ENCODE measurements at regions not wholly inside any gene's neighbourhood (a gene's known extent, or its start where the extent isn't known, plus 50 kb on each side); places are given as distances from the start of the nearest gene placed in this dataset.

- DNase-seq (no peak), ATAC-seq (no peak)
- no peak overlapping the region for H3K27ac ChIP-seq
- H3K27me3 ChIP-seq, result no peaks in the 10 kb centered on the region
- H3K4me1 ChIP-seq, result no peaks in the 10 kb centered on the region
- H3K4me3 ChIP-seq, result no peak overlapping the region
- intact Hi-C loops (cut with DNase I), result no loop called here
- H3K9me3 ChIP-seq, result no peaks in the 10 kb centered on the region
- TF ChIP-seq, protein P1, sequence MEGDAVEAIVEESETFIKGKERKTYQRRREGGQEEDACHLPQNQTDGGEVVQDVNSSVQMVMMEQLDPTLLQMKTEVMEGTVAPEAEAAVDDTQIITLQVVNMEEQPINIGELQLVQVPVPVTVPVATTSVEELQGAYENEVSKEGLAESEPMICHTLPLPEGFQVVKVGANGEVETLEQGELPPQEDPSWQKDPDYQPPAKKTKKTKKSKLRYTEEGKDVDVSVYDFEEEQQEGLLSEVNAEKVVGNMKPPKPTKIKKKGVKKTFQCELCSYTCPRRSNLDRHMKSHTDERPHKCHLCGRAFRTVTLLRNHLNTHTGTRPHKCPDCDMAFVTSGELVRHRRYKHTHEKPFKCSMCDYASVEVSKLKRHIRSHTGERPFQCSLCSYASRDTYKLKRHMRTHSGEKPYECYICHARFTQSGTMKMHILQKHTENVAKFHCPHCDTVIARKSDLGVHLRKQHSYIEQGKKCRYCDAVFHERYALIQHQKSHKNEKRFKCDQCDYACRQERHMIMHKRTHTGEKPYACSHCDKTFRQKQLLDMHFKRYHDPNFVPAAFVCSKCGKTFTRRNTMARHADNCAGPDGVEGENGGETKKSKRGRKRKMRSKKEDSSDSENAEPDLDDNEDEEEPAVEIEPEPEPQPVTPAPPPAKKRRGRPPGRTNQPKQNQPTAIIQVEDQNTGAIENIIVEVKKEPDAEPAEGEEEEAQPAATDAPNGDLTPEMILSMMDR (IDR thresholded peaks at IDR 0.05), result no peak
- no peak for TF ChIP-seq POLR2A (IDR thresholded peaks at IDR 0.05)
- H3K36me3 ChIP-seq (replicated peaks in 1 of 2; ENCODE audit: insufficient read depth in 1 of 2, low read depth in 2 of 2), result no peaks in the 10 kb centered on the region
- WGBS, 2 donors, result 83 to 84% methylated on average over 2 of the region's 2 CpGs
Observed at GRCh38 chr4:170227928-170228327, 138.2 kb upstream of the AADAT start.

DNA sequence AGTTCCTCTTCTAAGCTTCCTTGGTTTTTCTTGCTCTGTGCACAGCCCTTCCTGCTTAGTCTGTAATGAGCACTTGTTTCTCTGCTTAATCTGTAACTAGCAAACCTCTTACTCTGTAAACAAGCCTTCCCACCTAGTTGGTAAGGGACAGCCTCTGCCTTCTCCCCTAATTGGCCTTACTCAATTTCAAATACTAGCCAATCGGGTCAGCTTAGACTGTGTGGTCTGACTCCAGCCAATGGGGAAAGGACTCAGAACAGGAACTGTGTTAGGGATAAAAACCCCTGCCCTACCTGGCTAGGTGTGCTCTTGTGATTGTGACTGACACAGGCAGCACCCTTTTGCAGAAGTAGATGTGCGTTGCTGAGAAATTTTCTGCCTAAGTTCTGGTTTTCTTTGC lies 136.5 kb upstream of the AADAT start:
- no peaks in the 10 kb centered on the region for H3K27me3 ChIP-seq
- ATAC-seq (no peak), DNase-seq (peak in 2 of 4 donors; percentile 2 to 9)
- intact Hi-C loops (cut with DNase I), result no loop called here
- no peak overlapping the region for H3K4me3 ChIP-seq
- 49 to 57% methylated on average over 1 to 2 of the region's 2 CpGs for WGBS, 2 donors
- no peaks in the 10 kb centered on the region for H3K9me3 ChIP-seq
- H3K4me1 ChIP-seq, result no peaks in the 10 kb centered on the region
- no peak overlapping the region for H3K27ac ChIP-seq
- TF ChIP-seq, protein P1 (IDR thresholded peaks at IDR 0.05), result no peak
- peak in 1 of 3 donors; percentile 16 for TF ChIP-seq POLR2A (IDR thresholded peaks at IDR 0.05)
- H3K36me3 ChIP-seq (replicated peaks in 1 of 2; ENCODE audit: insufficient read depth in 1 of 2, low read depth in 2 of 2), result no peaks in the 10 kb centered on the region

GRCh38 chr4:170214731-170215130 lies 125.0 kb upstream of the AADAT start:
- TF ChIP-seq, protein P1 (IDR thresholded peaks at IDR 0.05), result no peak
- TF ChIP-seq POLR2A (IDR thresholded peaks at IDR 0.05), result no peak
- H3K4me3 ChIP-seq, result no peak overlapping the region
- H3K27me3 ChIP-seq, result no peaks in the 10 kb centered on the region
- H3K27ac ChIP-seq, result no peak overlapping the region
- ATAC-seq (no peak), DNase-seq (no peak)
- no peaks in the 10 kb centered on the region for H3K36me3 ChIP-seq (replicated peaks in 1 of 2; ENCODE audit: insufficient read depth in 1 of 2, low read depth in 2 of 2)
- WGBS, 2 donors, result 27 to 43% methylated on average over 1 of the region's 1 CpG
- no peaks in the 10 kb centered on the region for H3K4me1 ChIP-seq
- intact Hi-C loops (cut with DNase I), result no loop called here
- no peaks in the 10 kb centered on the region for H3K9me3 ChIP-seq

- WGBS, 2 donors, result 73% methylated on average over 1 of the region's 1 CpG
Observed at GRCh38 chr4:170214101-170214500, 124.3 kb upstream of the AADAT start.

GRCh38 chr4:170202721-170203120 lies 113.0 kb upstream of the AADAT start:
- no peak overlapping the region for H3K4me3 ChIP-seq
- ATAC-seq (no peak), DNase-seq (no peak)
- TF ChIP-seq, protein P1 (IDR thresholded peaks at IDR 0.05), result no peak
- TF ChIP-seq POLR2A (IDR thresholded peaks at IDR 0.05), result no peak
- intact Hi-C loops (cut with DNase I), result no loop called here
- no peak overlapping the region for H3K27ac ChIP-seq
- 46 to 63% methylated on average over 3 of the region's 3 CpGs for WGBS, 2 donors
- no peaks in the 10 kb centered on the region for H3K27me3 ChIP-seq
- H3K4me1 ChIP-seq, result no peaks in the 10 kb centered on the region
- H3K9me3 ChIP-seq, result no peaks in the 10 kb centered on the region
- H3K36me3 ChIP-seq (replicated peaks in 1 of 2; ENCODE audit: insufficient read depth in 1 of 2, low read depth in 2 of 2), result no peaks in the 10 kb centered on the region

More at GRCh38 chr4:170214101-170214500, 124.3 kb upstream of the AADAT start:
- Histone ChIP-seq H3K4me1 (no peaks in the 10 kb centered on the region), H3K9me3 (no peaks in the 10 kb centered on the region), H3K27me3 (no peaks in the 10 kb centered on the region), H3K27ac (no peak overlapping the region), H3K36me3 (replicated peaks in 1 of 2; ENCODE audit: insufficient read depth in 1 of 2, low read depth in 2 of 2) (no peaks in the 10 kb centered on the region), H3K4me3 (no peak overlapping the region)
- intact Hi-C loops (cut with DNase I), result no loop called here
- no peak for DNase-seq
- ATAC-seq, result no peak
- TF ChIP-seq, protein P1 (IDR thresholded peaks at IDR 0.05), result no peak
- no peak for TF ChIP-seq POLR2A (IDR thresholded peaks at IDR 0.05)

Measured in body of pancreas (tissue), 4 donors.